GM21529 (cell line): ENCODE measurements at regions not wholly inside any gene's neighbourhood (a gene's known extent, or its start where the extent isn't known, plus 50 kb on each side); places are given as distances from the start of the nearest gene placed in this dataset.
A peak's percentile ranks its signal among the peaks of the same experiment; 100 is the strongest.

Experiments
- ATAC-seq: cut with Tn5 transposase; IDR thresholded peaks from one replicate; pipeline ENCODE4 v1.9.1; 2021; ENCODE audit not compliant: unreplicated experiment

DNA sequence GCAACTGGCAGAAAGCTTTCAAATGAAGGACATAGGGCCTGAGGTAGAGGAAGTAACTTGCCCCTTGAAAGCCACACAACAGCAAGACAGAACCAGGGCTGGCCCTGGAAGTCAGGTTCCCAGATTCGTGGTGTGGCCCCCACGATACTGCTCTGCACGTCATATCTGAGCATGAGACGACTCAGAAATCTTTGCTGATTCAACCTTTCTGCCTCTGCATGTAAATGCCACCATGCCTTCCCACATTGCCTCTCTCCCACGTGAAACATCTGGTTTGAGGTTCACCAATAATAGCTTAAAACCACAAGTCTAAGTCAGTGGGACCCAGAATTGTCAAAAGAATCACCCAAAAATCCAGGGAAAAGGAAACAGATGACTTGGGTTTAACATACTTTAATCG lies 214.0 kb upstream of the TRIB2 start:
- no peak for ATAC-seq

DNA sequence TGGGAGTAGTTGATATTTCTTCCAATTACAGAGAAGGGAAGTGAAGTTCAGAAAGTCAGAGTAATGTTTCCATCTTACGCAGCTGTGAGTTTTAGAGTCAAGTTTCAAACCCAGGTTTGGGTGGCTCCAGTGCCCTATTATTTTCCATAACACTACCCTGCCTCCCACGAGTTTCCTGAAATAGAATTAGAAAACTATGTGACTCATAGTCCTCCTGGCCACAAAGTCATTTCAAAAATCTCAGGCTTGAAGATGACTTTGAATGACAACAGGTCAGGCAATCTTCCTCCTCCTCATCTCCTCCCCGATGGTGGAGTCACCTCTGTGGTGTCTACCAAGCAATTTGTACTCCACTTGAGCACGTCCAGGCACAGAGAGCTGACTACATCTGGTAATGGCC lies 212.3 kb upstream of the TRIB2 start:
- peak; percentile 39 for ATAC-seq

DNA sequence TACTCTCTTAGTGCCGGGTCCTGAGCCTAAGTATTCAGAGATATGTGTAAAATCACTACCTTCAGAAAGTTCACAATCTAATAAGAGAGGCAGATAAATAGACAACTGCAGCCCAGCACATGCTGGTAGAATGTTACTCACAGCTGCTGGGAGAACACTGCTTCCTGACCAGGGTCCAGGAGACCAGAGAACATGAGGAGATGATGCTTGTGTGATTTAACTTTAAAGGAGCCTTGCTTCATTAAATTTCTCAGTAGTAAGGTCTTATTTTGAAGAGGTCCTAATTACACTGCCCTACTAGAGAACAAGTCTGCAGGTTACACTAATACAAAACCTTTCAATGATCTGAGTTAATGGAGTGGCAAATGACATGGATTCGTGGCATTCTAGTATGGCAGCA lies 209.9 kb upstream of the TRIB2 start:
- ATAC-seq: no peak

DNA sequence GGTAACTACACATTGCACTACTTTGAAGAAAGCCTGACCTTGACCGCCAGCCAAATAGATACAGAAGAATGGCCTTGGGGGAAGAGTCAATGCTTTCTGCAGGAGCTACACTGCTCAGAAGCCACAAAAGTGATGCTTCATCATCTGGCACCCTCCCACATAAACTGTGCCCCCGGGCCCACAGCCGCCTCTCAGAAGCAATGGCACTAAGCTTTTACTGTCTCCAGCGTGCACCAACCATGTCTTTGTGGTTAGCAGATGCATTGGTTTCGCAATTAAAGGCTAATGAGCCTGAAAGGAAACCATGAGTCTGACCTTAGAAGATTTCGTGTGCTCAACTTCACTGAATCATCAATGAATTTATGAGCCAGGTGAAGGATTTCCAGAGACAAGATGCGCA lies 209.4 kb upstream of the TRIB2 start:
- ATAC-seq: peak; percentile 64

DNA sequence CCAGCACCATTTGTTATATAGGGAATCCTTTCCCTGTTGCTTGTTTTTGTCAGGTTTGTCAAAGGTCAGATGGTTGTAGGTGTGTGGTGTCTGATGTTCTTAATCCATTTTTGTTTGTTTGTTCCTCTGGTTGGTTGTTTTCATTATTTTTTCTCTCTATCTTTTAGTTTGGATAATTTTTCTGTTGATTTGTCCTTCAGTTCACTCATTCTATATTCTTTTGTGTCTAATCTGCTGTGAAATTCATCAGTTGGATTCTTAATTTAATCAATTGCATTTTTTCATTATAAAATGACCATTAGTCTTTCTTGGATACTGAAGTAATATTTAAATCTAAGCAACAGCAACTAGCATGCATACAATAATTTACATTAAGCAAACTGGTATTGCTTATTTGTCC lies 206.7 kb upstream of the TRIB2 start:
- ATAC-seq: no peak

DNA sequence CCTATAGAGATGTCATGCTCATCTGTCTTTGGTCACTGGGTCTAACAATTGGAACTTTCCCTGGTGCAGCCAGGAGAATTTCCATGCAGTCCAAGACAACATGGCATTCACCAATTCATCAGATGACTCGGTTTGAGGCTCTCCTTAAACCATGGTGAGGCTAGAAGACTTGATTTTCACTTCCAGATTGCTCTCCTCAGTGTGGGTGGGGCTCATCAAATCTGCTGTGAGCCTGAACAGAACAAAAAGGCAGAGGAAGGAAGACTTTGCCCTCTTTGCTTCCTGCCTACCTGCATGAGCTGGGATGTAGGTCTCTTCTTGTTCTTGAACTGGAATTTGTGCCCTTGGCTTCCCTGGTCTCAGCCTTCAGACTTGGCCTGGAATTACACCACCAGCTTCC lies 203.4 kb upstream of the TRIB2 start:
- ATAC-seq: no peak

DNA sequence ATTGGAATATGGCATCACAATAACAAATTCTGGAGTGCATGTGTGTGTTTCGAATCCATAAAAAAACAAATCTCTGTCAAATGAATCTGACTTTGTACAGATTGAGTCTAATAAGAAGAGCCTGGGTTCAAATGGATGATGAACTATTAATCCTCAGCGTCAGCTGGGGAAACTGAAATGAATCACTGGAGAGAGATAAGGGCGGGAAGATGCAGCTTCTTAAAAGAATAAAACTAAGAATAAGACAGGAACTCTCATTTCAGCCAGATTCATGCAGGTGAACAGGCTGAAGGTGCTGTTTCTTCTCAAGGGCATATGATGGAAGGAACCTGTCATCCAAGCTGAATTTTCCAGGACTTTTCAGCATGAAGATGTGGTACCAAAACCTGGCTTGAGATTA lies 202.6 kb upstream of the TRIB2 start:
- no peak for ATAC-seq

DNA sequence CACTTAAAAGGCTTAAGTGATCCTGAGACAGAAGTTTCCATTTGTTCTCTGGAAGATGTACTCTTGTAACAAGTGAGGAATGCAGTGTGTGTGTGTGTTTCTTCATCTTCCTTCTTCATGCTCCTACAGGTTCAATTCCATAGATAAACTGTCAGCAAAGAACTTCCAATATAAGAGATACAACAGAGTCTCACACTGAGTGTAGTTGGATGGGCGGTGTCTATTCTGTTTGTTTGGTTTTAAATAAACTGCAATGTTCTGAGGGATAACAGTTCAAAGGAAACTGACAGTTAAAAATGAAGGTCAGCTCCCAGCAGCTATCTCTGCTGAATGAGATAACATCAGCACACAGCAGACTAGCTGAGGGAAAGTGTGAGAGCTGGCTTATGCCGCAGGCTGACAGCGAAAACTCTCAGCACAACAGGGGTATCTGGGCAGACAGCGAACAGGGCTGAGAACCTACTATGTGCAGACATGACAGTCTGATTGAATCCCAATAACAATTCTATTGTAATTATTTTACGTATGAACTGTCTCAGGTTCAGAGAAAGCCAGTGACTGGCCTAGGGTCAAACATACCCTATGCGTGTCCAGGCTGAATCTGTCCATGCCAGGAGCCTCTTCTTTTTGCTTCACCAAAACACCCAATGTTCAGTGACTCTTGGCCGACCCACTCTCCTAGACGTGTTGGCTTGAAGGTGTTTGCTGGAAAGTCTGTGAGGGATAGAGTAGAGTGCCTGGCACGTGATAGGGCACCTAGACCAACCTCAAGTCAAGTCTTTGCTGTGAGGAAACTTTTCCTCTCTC lies 201.9 kb upstream of the TRIB2 start:
- ATAC-seq: no peak

DNA sequence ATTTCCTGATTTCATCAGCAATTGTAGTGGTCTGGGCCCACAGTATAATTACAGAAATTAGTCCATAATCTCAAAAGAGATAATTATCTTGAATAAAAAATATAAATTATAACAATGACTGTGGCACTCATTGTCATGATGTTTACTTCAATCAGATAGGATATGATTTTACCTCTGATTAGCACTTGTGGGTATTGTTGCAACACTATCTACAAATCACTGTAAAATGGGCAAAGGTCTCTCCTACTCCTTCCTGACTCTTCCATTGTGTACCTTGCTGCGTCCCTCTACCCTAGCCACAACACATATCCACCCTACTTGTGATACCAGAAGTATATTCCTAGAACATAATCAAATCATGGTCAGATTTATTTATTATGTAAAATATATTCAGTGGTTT lies 200.9 kb upstream of the TRIB2 start:
- no peak for ATAC-seq

DNA sequence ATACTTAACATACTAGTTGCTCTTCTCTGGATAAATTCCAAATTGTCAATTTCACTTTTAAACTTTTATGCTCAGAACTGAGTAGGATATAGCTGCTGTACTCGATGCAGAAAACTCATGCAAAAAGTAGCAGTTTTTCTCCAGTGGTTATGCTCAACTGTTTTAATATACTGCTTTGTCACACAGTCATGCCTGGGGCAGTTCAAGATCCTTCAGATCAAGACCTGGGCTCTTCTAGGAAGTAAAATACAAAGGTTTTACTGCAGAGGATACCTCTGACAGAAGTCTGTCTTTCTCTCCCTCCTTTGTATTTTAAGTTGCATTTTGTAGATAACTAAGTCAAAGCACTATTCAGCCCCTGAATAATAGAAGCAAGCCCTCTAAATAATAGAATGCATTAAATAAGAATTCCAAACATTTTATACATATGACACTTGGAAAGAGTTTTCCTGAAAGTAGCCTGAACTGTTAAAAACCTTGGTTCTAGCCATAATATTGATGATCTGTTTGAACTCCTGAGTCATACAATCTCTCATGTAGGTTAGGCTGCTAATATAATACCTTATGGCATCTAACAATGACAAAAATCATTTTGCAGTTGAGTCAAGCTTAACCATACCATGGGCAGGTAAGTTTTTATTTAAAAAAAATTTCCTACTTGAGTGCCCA lies 183.3 kb upstream of the TRIB2 start:
- ATAC-seq: no peak

DNA sequence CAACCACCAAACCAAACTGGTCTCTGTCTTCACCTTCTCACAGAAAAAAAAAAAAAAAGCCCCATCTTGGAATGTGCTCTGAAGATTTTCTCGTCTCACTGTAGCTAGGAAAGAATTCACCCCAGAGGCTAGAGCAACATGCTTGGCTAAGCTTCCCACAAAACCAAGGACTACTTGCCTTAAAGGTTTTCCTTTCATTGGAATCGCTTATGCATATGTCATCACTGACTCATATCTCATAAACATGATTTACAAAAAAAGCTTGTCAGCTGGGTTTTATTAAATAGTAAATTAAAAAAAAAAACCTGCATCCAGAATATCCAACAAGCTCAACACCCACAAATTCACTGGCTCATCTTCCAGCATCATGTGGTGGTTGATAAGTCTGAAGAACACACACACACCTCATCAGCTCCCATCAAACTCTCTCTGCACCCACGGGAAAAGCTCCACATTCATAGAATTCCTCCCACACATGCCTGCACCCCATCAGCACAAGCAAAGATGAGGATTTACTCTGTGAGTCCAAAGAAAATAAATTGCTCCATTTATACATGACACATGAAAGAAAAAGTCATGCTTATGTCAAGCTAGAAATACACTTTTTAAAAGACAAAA lies 182.0 kb upstream of the TRIB2 start:
- ATAC-seq: no peak

DNA sequence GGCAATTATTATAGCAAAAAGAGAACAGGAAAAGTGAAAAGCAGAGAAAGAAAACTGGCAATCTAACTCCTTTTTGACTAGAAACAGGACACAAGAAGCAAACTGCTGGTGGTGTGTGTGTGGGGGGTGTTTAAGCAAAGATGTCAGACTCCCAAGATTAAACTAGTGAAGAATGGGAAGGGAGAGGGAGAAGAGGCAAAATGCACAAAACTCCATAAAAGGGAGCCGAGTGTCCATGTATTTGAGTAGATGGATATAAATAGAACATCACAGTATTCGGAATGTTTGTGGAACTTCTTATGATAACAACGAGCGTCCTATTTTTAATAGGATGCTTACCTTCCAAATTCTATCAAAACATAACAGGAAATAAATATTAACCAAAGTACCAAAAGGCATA lies 179.8 kb upstream of the TRIB2 start:
- ATAC-seq: no peak

DNA sequence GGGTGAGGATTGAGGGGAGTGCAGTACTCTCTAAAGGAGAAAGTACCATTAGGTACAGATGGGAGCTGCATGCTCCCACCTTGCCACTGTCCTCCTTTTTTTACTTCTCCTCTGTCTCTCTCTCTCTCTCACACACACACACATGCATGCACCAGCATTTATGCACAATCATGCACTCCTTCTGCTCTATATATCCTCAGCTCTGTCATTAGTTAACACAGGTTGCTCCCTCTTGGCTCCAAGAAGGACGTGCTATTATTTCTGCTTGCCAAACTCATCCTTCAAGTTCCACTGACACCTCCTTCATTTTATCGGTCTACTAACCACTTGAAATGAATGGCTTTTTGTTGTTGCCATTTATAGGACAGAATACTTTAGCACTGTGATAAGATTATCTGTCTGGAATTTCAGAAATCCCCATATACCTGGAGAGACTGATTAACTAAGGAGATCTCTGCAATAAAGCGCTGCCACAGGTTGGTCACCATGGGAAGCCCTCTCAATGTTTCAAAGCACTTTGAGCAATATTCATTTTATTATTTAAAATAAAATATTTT lies 178.5 kb upstream of the TRIB2 start:
- no peak for ATAC-seq

DNA sequence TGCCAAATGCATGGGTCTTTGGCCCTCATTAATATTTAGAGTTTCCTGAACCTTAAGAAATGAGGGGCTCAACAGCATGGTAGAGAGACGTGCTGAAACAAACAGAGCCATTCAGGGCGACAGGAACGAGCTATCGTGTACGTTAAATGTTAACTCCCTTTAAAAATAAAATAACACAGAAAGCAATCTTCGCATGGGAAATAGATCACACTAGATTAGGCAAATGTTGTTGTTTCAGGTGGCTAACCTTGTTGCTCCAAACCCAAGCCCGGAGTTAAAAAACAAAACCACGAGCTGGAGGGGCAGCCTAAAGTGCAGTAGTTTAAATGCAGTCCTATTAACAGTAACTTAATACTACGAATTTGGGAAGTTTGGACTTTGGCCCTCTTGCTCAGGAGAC lies 177.4 kb upstream of the TRIB2 start:
- ATAC-seq: no peak

DNA sequence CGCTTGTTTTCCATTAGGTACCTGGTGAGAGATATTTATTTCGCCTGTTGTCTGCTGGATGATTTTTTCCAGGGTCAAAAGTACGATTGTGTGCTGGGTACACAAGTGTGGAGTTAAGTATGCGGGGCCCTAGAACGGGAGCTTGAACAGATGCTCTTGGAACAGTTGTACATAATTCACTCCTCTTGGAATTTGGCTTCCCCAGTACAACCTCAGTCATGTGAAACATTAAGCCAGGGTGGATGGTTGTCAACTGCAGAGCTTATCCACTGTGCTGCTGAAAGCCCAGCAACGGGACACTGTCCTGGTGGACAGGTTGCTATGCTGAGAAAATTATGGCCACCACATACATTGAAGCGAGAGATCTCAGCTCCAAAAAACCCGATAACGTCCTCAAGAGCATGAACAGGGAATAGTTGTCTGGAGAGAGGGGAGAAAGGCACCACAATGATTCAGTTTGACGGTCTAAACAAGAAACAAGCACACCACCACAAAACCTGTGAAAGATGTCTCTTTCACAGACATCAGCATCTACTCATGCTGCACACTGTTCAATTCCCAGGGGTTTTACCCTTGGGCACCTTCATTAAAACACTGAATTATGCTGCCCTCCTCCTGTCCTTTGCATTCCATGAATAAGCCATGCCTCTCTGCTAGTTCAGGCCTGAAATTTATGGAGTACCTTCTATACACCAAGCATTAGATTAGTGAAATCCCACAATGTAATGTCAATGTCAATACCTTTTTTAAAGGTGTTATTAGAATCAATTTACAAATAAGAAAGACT lies 176.8 kb upstream of the TRIB2 start:
- ATAC-seq: no peak

DNA sequence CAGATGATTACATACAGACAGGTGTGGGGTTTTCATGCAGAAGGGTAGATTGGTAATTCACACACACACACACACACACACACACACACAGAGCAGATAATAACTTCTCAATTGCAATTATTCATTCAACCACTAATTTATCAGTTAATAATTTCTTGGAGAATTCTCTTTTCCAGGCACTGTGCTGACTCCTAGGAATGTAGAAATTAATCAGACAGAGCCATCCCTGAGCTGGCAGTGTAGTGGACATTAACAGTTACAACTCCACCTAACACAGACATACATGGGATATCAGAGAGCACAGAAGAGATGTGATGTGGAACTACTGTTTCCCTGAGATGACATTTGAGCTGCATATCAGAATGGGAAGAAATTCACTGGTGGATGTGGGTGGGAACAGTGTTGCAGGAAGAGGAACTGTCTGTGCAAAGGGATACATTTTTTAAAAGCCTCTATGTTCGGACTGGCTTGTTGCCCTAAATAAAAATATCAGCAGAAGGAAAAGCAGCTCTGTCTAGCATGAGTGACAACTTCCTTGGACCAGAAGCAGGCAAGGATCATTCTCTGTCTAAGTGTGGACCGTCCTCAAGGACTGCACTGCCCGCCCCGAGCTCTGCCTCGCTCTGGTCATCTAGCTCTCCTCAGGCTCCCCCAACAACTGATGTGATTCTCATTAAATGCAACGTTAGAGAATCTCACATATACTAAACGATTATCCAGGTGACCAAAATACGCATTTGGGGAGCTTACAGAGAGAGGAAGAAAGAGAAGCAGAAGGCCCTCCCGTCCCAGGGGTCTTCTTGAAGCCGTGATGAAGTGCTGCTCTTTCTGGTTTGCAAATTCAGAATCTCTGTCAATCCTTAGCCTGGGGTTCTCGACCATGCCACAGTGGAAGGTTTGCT lies 173.4 kb upstream of the TRIB2 start:
- ATAC-seq: no peak

DNA sequence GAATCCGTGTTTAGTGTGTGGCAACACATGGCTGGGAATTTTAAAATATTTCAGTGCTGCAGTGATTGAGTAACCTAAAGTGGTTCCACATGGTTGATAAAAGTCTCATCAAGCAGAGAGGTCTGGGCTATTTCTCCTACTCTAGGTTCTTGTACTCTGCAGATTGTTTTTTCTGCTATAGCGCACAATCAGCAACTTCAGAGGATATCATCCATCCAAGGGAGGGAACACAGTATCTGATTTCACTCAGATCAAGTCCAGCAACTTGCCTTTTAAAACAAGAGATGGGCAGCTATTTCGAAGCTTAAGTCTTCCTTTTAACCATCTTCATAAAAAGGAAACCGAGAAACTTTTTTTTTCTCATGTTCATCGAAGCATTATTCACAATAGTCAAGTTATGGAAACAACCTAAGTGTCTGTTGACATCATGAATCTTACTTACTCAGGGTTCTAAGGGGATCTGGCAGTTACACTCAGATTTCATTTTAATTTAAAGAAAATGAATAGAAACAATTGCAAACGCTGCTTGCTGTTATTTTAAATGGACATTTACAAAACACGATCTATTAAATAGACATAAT lies 172.7 kb upstream of the TRIB2 start:
- ATAC-seq: peak; percentile 95

DNA sequence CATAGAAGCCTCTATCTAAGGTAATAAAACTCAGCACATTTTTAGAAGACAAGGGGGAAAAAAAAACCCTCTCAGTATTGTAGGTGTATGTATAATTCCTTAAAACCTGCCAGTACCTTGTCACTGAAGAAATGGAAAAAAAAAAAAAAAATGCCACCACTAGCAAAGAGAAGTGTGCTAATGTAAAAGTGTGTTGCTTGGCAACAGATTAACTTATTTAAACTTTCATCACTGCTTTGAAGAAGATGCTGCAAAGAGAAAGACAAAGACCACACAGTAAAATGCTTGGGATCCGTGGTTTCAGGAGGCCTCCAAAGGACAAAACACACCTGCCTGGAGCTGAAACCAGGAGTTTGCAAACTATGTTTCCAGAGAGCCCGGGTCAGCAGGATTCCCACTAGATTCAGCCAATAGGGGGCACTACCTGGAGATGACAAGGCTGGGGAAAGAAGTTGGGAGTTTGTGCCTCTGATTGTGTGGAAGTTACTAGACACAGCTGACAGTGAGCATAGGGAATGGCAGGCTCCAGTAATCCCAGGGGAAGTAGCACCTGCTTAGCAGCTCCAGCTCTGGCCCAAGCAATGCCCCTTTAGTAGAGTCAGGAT lies 169.1 kb upstream of the TRIB2 start:
- no peak for ATAC-seq

DNA sequence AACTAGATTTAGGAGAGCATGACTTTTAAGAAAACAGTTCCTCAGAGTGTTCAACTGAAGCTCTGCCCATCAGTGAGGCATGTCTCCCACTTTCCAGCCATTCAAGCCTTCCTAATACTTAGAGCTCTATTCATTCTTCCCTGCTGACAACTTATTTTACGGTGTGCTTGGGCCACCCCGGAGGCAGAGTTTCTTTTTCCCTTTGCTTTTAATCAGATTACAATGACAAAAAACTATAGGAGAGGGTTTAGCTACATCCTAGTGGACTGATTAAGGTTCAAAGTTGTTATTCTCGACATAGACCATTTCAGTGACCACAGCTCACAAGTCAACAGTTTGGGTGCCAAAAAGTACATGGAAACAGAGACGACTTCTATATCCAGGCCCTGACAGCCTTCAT lies 167.8 kb upstream of the TRIB2 start:
- no peak for ATAC-seq
